ENCODE measurements at regions not wholly inside any gene's neighbourhood (a gene's known extent, or its start where the extent isn't known, plus 50 kb on each side); places are given as distances from the start of the nearest gene placed in this dataset.

- DNase-seq (ENCODE audit: low spot score), result no peak
- no peaks in the 10 kb centered on the region for H3K4me1 ChIP-seq
- no peak overlapping the region for H3K27ac ChIP-seq
- TF ChIP-seq CTCF (IDR thresholded peaks at IDR 0.05), result no peak
- H3K27me3 ChIP-seq, result no peaks in the 10 kb centered on the region
- no peak overlapping the region for H3K4me3 ChIP-seq
- no peaks in the 10 kb centered on the region for H3K36me3 ChIP-seq
- no peaks in the 10 kb centered on the region for H3K9me3 ChIP-seq
These were observed 127.5 kb downstream of the SS18 start for GRCh38 chr18:25962919-25963318.

- no peaks in the 10 kb centered on the region for H3K36me3 ChIP-seq
- DNase-seq (ENCODE audit: low spot score), result no peak
- no peak overlapping the region for H3K27ac ChIP-seq
- no peak for TF ChIP-seq CTCF (IDR thresholded peaks at IDR 0.05)
- no peaks in the 10 kb centered on the region for H3K9me3 ChIP-seq
- no peak overlapping the region for H3K4me3 ChIP-seq
- H3K27me3 ChIP-seq, result no peaks in the 10 kb centered on the region
- H3K4me1 ChIP-seq, result no peaks in the 10 kb centered on the region
These were observed 128.2 kb downstream of the SS18 start for GRCh38 chr18:25962176-25962575.

- Histone ChIP-seq H3K27me3 (no peaks in the 10 kb centered on the region), H3K4me3 (no peak overlapping the region), H3K36me3 (no peaks in the 10 kb centered on the region), H3K9me3 (no peaks in the 10 kb centered on the region), H3K4me1 (no peaks in the 10 kb centered on the region), H3K27ac (no peak overlapping the region)
- no peak for DNase-seq (ENCODE audit: low spot score)
- TF ChIP-seq CTCF (IDR thresholded peaks at IDR 0.05), result no peak
These were observed 133.4 kb downstream of the SS18 start for GRCh38 chr18:25957017-25957416.

GRCh38 chr18:25953111-25953510 is 137.3 kb downstream of the SS18 start:
- no peak for DNase-seq (ENCODE audit: low spot score)
- Histone ChIP-seq H3K4me3 (no peak overlapping the region), H3K27me3 (no peaks in the 10 kb centered on the region), H3K9me3 (no peaks in the 10 kb centered on the region), H3K36me3 (no peaks in the 10 kb centered on the region), H3K4me1 (no peaks in the 10 kb centered on the region), H3K27ac (no peak overlapping the region)
- no peak for TF ChIP-seq CTCF (IDR thresholded peaks at IDR 0.05)

- Histone ChIP-seq H3K36me3 (no peaks in the 10 kb centered on the region), H3K27ac (no peak overlapping the region), H3K4me1 (no peaks in the 10 kb centered on the region), H3K27me3 (no peaks in the 10 kb centered on the region), H3K4me3 (no peak overlapping the region), H3K9me3 (no peaks in the 10 kb centered on the region)
- DNase-seq (ENCODE audit: low spot score), result no peak
- no peak for TF ChIP-seq CTCF (IDR thresholded peaks at IDR 0.05)
These were observed 140.1 kb downstream of the SS18 start for GRCh38 chr18:25950321-25950720.

GRCh38 chr18:25946540-25946939 is 143.9 kb downstream of the SS18 start:
- no peak overlapping the region for H3K27ac ChIP-seq
- no peaks in the 10 kb centered on the region for H3K4me1 ChIP-seq
- DNase-seq (ENCODE audit: low spot score), result no peak
- no peaks in the 10 kb centered on the region for H3K36me3 ChIP-seq
- no peaks in the 10 kb centered on the region for H3K9me3 ChIP-seq
- no peak overlapping the region for H3K4me3 ChIP-seq
- H3K27me3 ChIP-seq, result no peaks in the 10 kb centered on the region
- TF ChIP-seq CTCF (IDR thresholded peaks at IDR 0.05), result no peak
